A549 (cell line): ENCODE measurements at regions not wholly inside any gene's neighbourhood (a gene's known extent, or its start where the extent isn't known, plus 50 kb on each side); places are given as distances from the start of the nearest gene placed in this dataset.

Source experiments
- ATAC-seq, 2 experiments: fragments of 200-7000 bp in 1 of 2; fragments of >200 bp in 1 of 2; cut with Nextera tagmentation in 1 of 2; cut with Tn5 transposase in 1 of 2; 3 replicates each; pipeline versions ENCODE4 v1.8.0 to v1.9.1; 2018 to 2020; ENCODE audit warnings: mild to moderate bottlenecking in 1 of 2, moderate library complexity in 1 of 2
- CTCF ChIA-PET: fragments of 300-600 bp; sonication (Branson Sonifier 250); formaldehyde crosslinking; extraction: SDS; loops from one replicate; lab custom pipeline; 2021; ENCODE audit warnings: antibody characterized with exemption, inconsistent platforms; lab: Yijun Ruan, JAX
- POLR2A ChIA-PET: fragments of 350-600 bp; formaldehyde crosslinking; extraction: SDS; loops from one replicate; lab custom pipeline; 2021; ENCODE audit warnings: antibody characterized with exemption, inconsistent platforms; lab: Yijun Ruan, JAX
- DNase-seq, 2 experiments: peaks; one replicate each; pipeline versions ENCODE4 v3.0.0 to v3.0.0-alpha.2; 2011 to 2016; ENCODE audit warnings: low read depth in 1 of 2, low spot score in 1 of 2
- FAIRE-seq: peaks from 2 replicates; lab custom pipeline; 2011; peaks lifted over from hg19 to GRCh38; lab: Jason Lieb, UNC
- H3K27ac ChIP-seq, 2 experiments: fragments of >200 bp; sonication (Bioruptor Twin); formaldehyde crosslinking; 3 replicates each; pipeline ENCODE4 v1.5.1; 2016 to 2017
- H3K4me1 ChIP-seq: fragments of >200 bp; sonication (Bioruptor Twin); formaldehyde crosslinking; 3 replicates; pipeline ENCODE4 v1.6.1; 2016
- H3K4me2 ChIP-seq: fragments of >200 bp; sonication (Bioruptor Twin); formaldehyde crosslinking; 3 replicates; pipeline ENCODE4 v1.6.1; 2016
- H3K4me3 ChIP-seq: fragments of >200 bp; sonication (Bioruptor Twin); formaldehyde crosslinking; 3 replicates; pipeline ENCODE4 v1.5.1; 2016
- H3K9me3 ChIP-seq: fragments of >200 bp; sonication (Bioruptor Twin); formaldehyde crosslinking; 3 replicates; pipeline ENCODE4 v1.6.1; 2016
- BCL3 ChIP-seq: fragments of >200 bp; sonication (Bioruptor Twin); formaldehyde crosslinking; IDR thresholded peaks from 3 replicates; pipeline ENCODE4 v1.6.1; 2016
- CEBPB ChIP-seq, 2 experiments: fragments of >200 bp in 1 of 2; sonication (Bioruptor Twin) in 1 of 2; formaldehyde crosslinking in 1 of 2; IDR thresholded peaks; 2 replicates each; pipeline ENCODE4 v1.6.1; 2012 to 2016
- EHF ChIP-seq: fragments of 250-450 bp; sonication (Bioruptor Pico); IDR thresholded peaks from 2 replicates; pipeline ENCODE4 v1.5.0; 2020; ENCODE audit warnings: mild to moderate bottlenecking
- ELK1 ChIP-seq: fragments of 150-350 bp; IDR thresholded peaks from 2 replicates; pipeline ENCODE4 v1.6.1; 2014; ENCODE audit warnings: low read depth, mild to moderate bottlenecking, low read length
- FOXS1 ChIP-seq: fragments of 250-450 bp; sonication (Bioruptor Pico); IDR thresholded peaks from 2 replicates; pipeline ENCODE4 v1.5.0; 2020; ENCODE audit warnings: mild to moderate bottlenecking, moderate library complexity
- HDAC2 ChIP-seq: fragments of 200-600 bp; sonication (generic); IDR thresholded peaks from 2 replicates; pipeline ENCODE4 v1.6.1; 2016
- HES2 ChIP-seq: fragments of >200 bp; sonication (Bioruptor Twin); formaldehyde crosslinking; IDR thresholded peaks from 2 replicates; pipeline ENCODE4 v1.6.1; 2016
- HOXB13 ChIP-seq: fragments of 250-450 bp; sonication (Bioruptor Pico); IDR thresholded peaks from 2 replicates; pipeline ENCODE4 v1.5.0; 2020; ENCODE audit warnings: low read depth, mild to moderate bottlenecking, moderate library complexity
- JUN ChIP-seq, 2 experiments: fragments of >200 bp; sonication (Bioruptor Twin); formaldehyde crosslinking; IDR thresholded peaks; 2 replicates in 1 of 2; 3 replicates in 1 of 2; pipeline ENCODE4 v1.6.1; 2016 to 2017
- JUNB ChIP-seq: fragments of >200 bp; sonication (Bioruptor Twin); formaldehyde crosslinking; IDR thresholded peaks from 2 replicates; pipeline ENCODE4 v1.6.1; 2016
- MAFK ChIP-seq: fragments of 450-650 bp; IDR thresholded peaks from 2 replicates; pipeline ENCODE4 v1.6.1; 2014; ENCODE audit not compliant: partially characterized antibody
- MAX ChIP-seq: IDR thresholded peaks from 2 replicates; pipeline ENCODE4 v1.6.1; 2012
- NPAS2 ChIP-seq: fragments of 250-450 bp; sonication (Bioruptor Pico); IDR thresholded peaks from 2 replicates; pipeline ENCODE4 v1.8.0; 2022; ENCODE audit warnings: mild to moderate bottlenecking, moderate library complexity, borderline replicate concordance
- NR3C1 ChIP-seq: fragments of >200 bp; sonication (Bioruptor Twin); formaldehyde crosslinking; IDR thresholded peaks from 3 replicates; pipeline ENCODE4 v1.6.1; 2017
- RFX5 ChIP-seq: fragments of 450-650 bp; IDR thresholded peaks from 2 replicates; pipeline ENCODE4 v1.7.1; 2014; ENCODE audit warnings: antibody characterized with exemption, mild to moderate bottlenecking, moderate library complexity
- RNF2 ChIP-seq: fragments of 200-600 bp; sonication (generic); IDR thresholded peaks from 2 replicates; pipeline ENCODE4 v1.6.1; 2016; ENCODE audit warnings: low read depth, mild to moderate bottlenecking, antibody characterized with exemption, moderate library complexity, borderline replicate concordance
- SMC3 ChIP-seq: fragments of >200 bp; sonication (Bioruptor Twin); formaldehyde crosslinking; IDR thresholded peaks from 3 replicates; pipeline ENCODE4 v1.6.1; 2018; ENCODE audit warnings: inconsistent platforms
- TFCP2L1 ChIP-seq: fragments of 250-450 bp; sonication (Bioruptor Pico); IDR thresholded peaks from 2 replicates; pipeline ENCODE4 v1.5.0; 2021; ENCODE audit warnings: mild to moderate bottlenecking
- ZFP36 ChIP-seq: fragments of 450-650 bp; IDR thresholded peaks from 2 replicates; pipeline ENCODE4 v1.6.1; 2014; ENCODE audit warnings: borderline replicate concordance; ENCODE audit not compliant: partially characterized antibody
- whole genome bisulfite sequencing: methylation state at CpG from one replicate; pipeline ENCODE4 v1.1.6; 2017; ENCODE audit errors: missing lambda C conversion rate; 5-methylcytosine and 5-hydroxymethylcytosine counted together

GRCh38 chr2:5978131-5978751, 286.1 kb downstream of the SOX11 start (continued):
- no peak for TF ChIP-seq BCL3
- TF ChIP-seq, all 56 proteins: peak for 0

- no peak for FAIRE-seq
- no peak for DNase-seq
- no peak overlapping the region for H3K4me3 ChIP-seq
- no peak overlapping the region for H3K27ac ChIP-seq
- no peaks in the 10 kb centered on the region; the same call in 2 of the 3 replicates for H3K9me3 ChIP-seq
- WGBS = 42% methylated on average over 16 of the region's 16 CpGs
- CTCF ChIA-PET = no interaction called here
- H3K4me1 ChIP-seq = no peaks in the 10 kb centered on the region
- H3K4me2 ChIP-seq = no peak overlapping the region
- no peak for ATAC-seq
- POLR2A ChIA-PET = no interaction called here
- no peak for TF ChIP-seq HES2
- TF ChIP-seq ZFP36 = no peak
- TF ChIP-seq NR3C1 = no peak
- TF ChIP-seq FOXS1 (CRISPR knock-in tag) = no peak
- no peak for TF ChIP-seq HOXB13 (CRISPR knock-in tag)
- TF ChIP-seq RNF2 = no peak
- no peak for TF ChIP-seq CEBPB (IDR thresholded peaks at IDR 0.05)
- TF ChIP-seq JUNB = no peak
Measured at GRCh38 chr2:5980450-5981190, 288.4 kb downstream of the SOX11 start.

- FAIRE-seq = no peak
- Histone ChIP-seq H3K27ac (no peak overlapping the region), H3K9me3 (no peaks in the 10 kb centered on the region; the same call in 2 of the 3 replicates), H3K4me1 (no peaks in the 10 kb centered on the region), H3K4me3 (no peak overlapping the region)
- ChIA-PET CTCF (no interaction called here), POLR2A (no interaction called here)
- WGBS = 21% methylated on average over 16 of the region's 16 CpGs
- DNase-seq = no peak
- ATAC-seq = no peak
- TF ChIP-seq EHF (CRISPR knock-in tag) = no peak
- no peak for TF ChIP-seq ELK1
- TF ChIP-seq NPAS2 (CRISPR knock-in tag) = no peak
- no peak for TF ChIP-seq JUN (IDR thresholded peaks at IDR 0.05)
- TF ChIP-seq, all 56 proteins: peak for 0
- no peak overlapping the region for H3K4me2 ChIP-seq
Measured at GRCh38 chr2:5982193-5982902, 290.2 kb downstream of the SOX11 start.

GRCh38 chr2:5982903-5983265, 290.7 kb downstream of the SOX11 start:
- ATAC-seq (no peak), DNase-seq (no peak), FAIRE-seq (no peak)
- 42% methylated on average over 11 of the region's 11 CpGs for WGBS
- TF ChIP-seq TFCP2L1 (CRISPR knock-in tag) (no peak), MAX (no peak), MAFK (no peak), RFX5 (no peak), HES2 (no peak), HDAC2 (no peak), SMC3 (no peak)
- Histone ChIP-seq H3K4me2 (no peak overlapping the region), H3K4me1 (no peaks in the 10 kb centered on the region), H3K4me3 (no peak overlapping the region), H3K27ac (no peak overlapping the region), H3K9me3 (no peaks in the 10 kb centered on the region; the same call in 2 of the 3 replicates)
- CTCF ChIA-PET = no interaction called here
- POLR2A ChIA-PET = no interaction called here
